GM19043 (cell line): ENCODE measurements at regions not wholly inside any gene's neighbourhood (a gene's known extent, or its start where the extent isn't known, plus 50 kb on each side); places are given as distances from the start of the nearest gene placed in this dataset.

ENCODE experiments used
- ATAC-seq: cut with Tn5 transposase; IDR thresholded peaks from one replicate; pipeline ENCODE4 v1.9.1; 2021; ENCODE audit warnings: low read depth; ENCODE audit not compliant: unreplicated experiment

DNA sequence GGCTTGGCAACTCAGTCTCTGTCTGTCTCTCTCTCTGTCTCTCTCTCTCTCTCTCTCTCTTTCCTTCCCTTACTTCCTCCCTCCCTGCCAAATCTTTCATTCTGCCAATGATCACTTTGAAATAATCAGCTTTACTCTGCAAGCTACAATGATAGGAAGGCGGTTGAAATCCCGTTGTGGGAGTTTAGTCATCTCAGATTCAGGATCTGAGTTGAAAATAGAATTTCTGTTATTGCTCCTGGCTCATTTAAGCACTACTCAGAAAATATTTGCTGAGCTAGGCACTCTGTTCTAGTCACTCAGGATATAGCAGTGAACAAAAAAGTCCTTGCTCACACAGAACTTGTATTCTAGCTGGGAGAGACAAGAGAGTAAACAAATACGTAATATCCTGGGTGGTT, 56.3 kb upstream of the DCTD start:
- no peak for ATAC-seq

DNA sequence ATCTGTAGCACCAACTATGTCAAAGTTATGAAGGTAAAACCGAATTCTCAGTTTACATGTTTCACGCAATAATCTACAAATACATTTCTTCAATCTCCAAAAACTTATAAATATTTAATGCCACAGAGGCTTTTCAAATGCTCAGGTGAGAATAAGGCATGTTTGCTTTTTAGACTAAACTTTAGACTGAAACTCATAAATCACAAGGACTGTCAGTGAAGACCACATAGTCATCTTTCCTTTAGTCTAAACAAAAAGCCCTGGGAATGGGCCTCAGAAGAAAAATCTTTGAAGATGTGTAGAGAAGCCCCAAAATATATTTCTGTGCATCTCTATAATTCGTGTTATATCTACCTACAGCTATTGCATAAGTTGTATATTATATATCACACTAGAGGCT, 54.5 kb upstream of the DCTD start:
- no peak for ATAC-seq

GRCh38 chr4:182969651-182970279, 52.6 kb upstream of the DCTD start:
- peak; percentile 74 for ATAC-seq

- peak; percentile 28 for ATAC-seq
Observed at GRCh38 chr4:182968917-182969650, 51.9 kb upstream of the DCTD start.

DNA sequence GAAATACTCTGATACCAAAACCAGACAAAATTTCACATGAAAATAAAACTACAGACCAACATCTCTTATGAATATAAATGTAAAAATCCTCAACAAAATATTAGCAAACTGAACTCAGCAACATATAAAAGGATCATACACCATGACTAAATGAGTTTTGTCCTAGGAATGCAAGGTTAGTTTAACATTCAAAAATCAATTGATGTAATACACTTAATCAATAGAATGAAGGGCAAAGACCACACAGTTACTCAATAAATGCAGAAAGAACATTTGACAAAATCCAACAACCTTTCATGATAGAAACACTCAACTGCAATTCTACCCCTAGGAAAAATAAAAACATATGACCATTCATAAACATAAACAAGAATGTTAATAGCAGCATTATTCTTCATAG, 50.2 kb upstream of the DCTD start:
- ATAC-seq = no peak
